Nephron progenitor cell (in vitro differentiated cells): ENCODE measurements at regions not wholly inside any gene's neighbourhood (a gene's known extent, or its start where the extent isn't known, plus 50 kb on each side); places are given as distances from the start of the nearest gene placed in this dataset.

ENCODE experiments used
- DNase-seq: peaks from one replicate; pipeline ENCODE4 v3.0.0; 2021
- H3K27ac Mint-ChIP-seq: 2 replicates; pipeline ENCODE4 v1.8.0; 2021; ENCODE audit warnings: mild to moderate bottlenecking, moderate library complexity, mixed read lengths
- H3K27me3 Mint-ChIP-seq: 2 replicates; pipeline ENCODE4 v1.8.0; 2021; ENCODE audit warnings: mild to moderate bottlenecking, low read depth, mixed read lengths; ENCODE audit not compliant: poor library complexity
- H3K36me3 Mint-ChIP-seq: 2 replicates; pipeline ENCODE4 v1.8.0; 2021; ENCODE audit warnings: low read depth, mixed read lengths
- H3K4me1 Mint-ChIP-seq: 2 replicates; pipeline ENCODE4 v1.8.0; 2021; ENCODE audit warnings: mixed read lengths
- H3K4me3 Mint-ChIP-seq: 2 replicates; pipeline ENCODE4 v1.8.0; 2021; ENCODE audit warnings: mild to moderate bottlenecking, moderate library complexity, mixed read lengths
- H3K9me3 Mint-ChIP-seq: 2 replicates; pipeline ENCODE4 v1.8.0; 2021; ENCODE audit warnings: mild to moderate bottlenecking, moderate library complexity, mixed read lengths
- CTCF ChIP-seq: fragments of 200-600 bp; sonication (generic); IDR thresholded peaks from 2 replicates; pipeline ENCODE4 v1.5.0; 2021; ENCODE audit warnings: antibody characterized with exemption

GRCh38 chr6:97396880-97397279, 113.9 kb upstream of the MMS22L start:
- Mint-ChIP-seq H3K4me3 (no peak overlapping the region), H3K36me3 (no peaks in the 10 kb centered on the region), H3K27me3 (no peaks in the 10 kb centered on the region), H3K9me3 (no peaks in the 10 kb centered on the region), H3K4me1 (peaks cover 5% of the 10 kb centered on the region), H3K27ac (no peak overlapping the region)
- DNase-seq, result no peak
- no peak for TF ChIP-seq CTCF

GRCh38 chr6:97399208-97399607, 116.2 kb upstream of the MMS22L start:
- H3K9me3 Mint-ChIP-seq, result no peaks in the 10 kb centered on the region
- H3K27me3 Mint-ChIP-seq, result no peaks in the 10 kb centered on the region
- H3K27ac Mint-ChIP-seq, result no peak overlapping the region
- peaks cover 5% of the 10 kb centered on the region for H3K4me1 Mint-ChIP-seq
- no peak overlapping the region for H3K4me3 Mint-ChIP-seq
- DNase-seq, result no peak
- TF ChIP-seq CTCF, result no peak
- H3K36me3 Mint-ChIP-seq, result no peaks in the 10 kb centered on the region

- Mint-ChIP-seq H3K9me3 (no peaks in the 10 kb centered on the region), H3K36me3 (no peaks in the 10 kb centered on the region), H3K4me3 (no peak overlapping the region), H3K4me1 (peaks cover 5% of the 10 kb centered on the region), H3K27ac (no peak overlapping the region), H3K27me3 (no peaks in the 10 kb centered on the region)
- DNase-seq, result no peak
- TF ChIP-seq CTCF, result no peak
Observed at GRCh38 chr6:97401533-97401932, 118.5 kb upstream of the MMS22L start.

- Mint-ChIP-seq H3K36me3 (no peaks in the 10 kb centered on the region), H3K4me1 (no peaks in the 10 kb centered on the region), H3K9me3 (no peaks in the 10 kb centered on the region), H3K27me3 (no peaks in the 10 kb centered on the region), H3K4me3 (no peak overlapping the region), H3K27ac (no peak overlapping the region)
- TF ChIP-seq CTCF, result no peak
- no peak for DNase-seq
Observed at GRCh38 chr6:97405818-97406409, 122.9 kb upstream of the MMS22L start.

- Mint-ChIP-seq H3K4me1 (no peaks in the 10 kb centered on the region), H3K4me3 (no peak overlapping the region), H3K27me3 (peaks cover under 1% of the 10 kb centered on the region), H3K27ac (no peak overlapping the region), H3K9me3 (no peaks in the 10 kb centered on the region), H3K36me3 (no peaks in the 10 kb centered on the region)
- TF ChIP-seq CTCF, result no peak
- DNase-seq, result no peak
Observed at GRCh38 chr6:97406633-97407032, 123.6 kb upstream of the MMS22L start.

GRCh38 chr6:97411610-97412009, 128.6 kb upstream of the MMS22L start:
- no peaks in the 10 kb centered on the region for H3K36me3 Mint-ChIP-seq
- no peak for DNase-seq
- H3K9me3 Mint-ChIP-seq, result no peaks in the 10 kb centered on the region
- peaks cover 3% of the 10 kb centered on the region for H3K27me3 Mint-ChIP-seq
- H3K27ac Mint-ChIP-seq, result no peak overlapping the region
- no peak overlapping the region for H3K4me3 Mint-ChIP-seq
- H3K4me1 Mint-ChIP-seq, result no peaks in the 10 kb centered on the region
- no peak for TF ChIP-seq CTCF
